ENCODE measurements at regions not wholly inside any gene's neighbourhood (a gene's known extent, or its start where the extent isn't known, plus 50 kb on each side); places are given as distances from the start of the nearest gene placed in this dataset.
A peak's percentile ranks its signal among the peaks of the same experiment; 100 is the strongest.

- DNase-seq (ENCODE audit: low spot score) (no peak), FAIRE-seq (no peak)
These were observed 391.7 kb upstream of the ADARB2 start for GRCh38 chr10:2128991-2129390.

GRCh38 chr10:2124135-2124534, 386.8 kb upstream of the ADARB2 start:
- no peak for DNase-seq (ENCODE audit: low spot score)
- FAIRE-seq, result no peak

GRCh38 chr10:2122431-2123124, 385.3 kb upstream of the ADARB2 start:
- peak; percentile 2 for DNase-seq (ENCODE audit: low spot score)

GRCh38 chr10:2121929-2122328, 384.6 kb upstream of the ADARB2 start:
- FAIRE-seq, result no peak
- DNase-seq (ENCODE audit: low spot score), result no peak

More at GRCh38 chr10:2122431-2123124, 385.3 kb upstream of the ADARB2 start:
- no peak for FAIRE-seq

GRCh38 chr10:2121315-2121714, 384.0 kb upstream of the ADARB2 start:
- no peak for DNase-seq (ENCODE audit: low spot score)
- no peak for FAIRE-seq

GRCh38 chr10:2120746-2121145, 383.4 kb upstream of the ADARB2 start:
- no peak for DNase-seq (ENCODE audit: low spot score)
- FAIRE-seq, result no peak

- FAIRE-seq (no peak), DNase-seq (ENCODE audit: low spot score) (no peak)
These were observed 382.0 kb upstream of the ADARB2 start for GRCh38 chr10:2119316-2119715.

GRCh38 chr10:2118201-2118600, 380.9 kb upstream of the ADARB2 start:
- FAIRE-seq (no peak), DNase-seq (ENCODE audit: low spot score) (no peak)

- FAIRE-seq, result no peak
These were observed 380.3 kb upstream of the ADARB2 start for GRCh38 chr10:2117641-2118040.

GRCh38 chr10:2111965-2112364, 374.6 kb upstream of the ADARB2 start:
- DNase-seq (ENCODE audit: low spot score) (peak; percentile 59), FAIRE-seq (no peak)

More at GRCh38 chr10:2117641-2118040, 380.3 kb upstream of the ADARB2 start:
- no peak for DNase-seq (ENCODE audit: low spot score)

GRCh38 chr10:2108496-2108895, 371.2 kb upstream of the ADARB2 start:
- FAIRE-seq, result no peak
- DNase-seq (ENCODE audit: low spot score), result no peak

GRCh38 chr10:2106641-2107040, 369.3 kb upstream of the ADARB2 start:
- DNase-seq (ENCODE audit: low spot score) (no peak), FAIRE-seq (no peak)

GRCh38 chr10:2099321-2099720, 362.0 kb upstream of the ADARB2 start:
- DNase-seq (ENCODE audit: low spot score), result no peak
- FAIRE-seq, result no peak

- FAIRE-seq (no peak), DNase-seq (ENCODE audit: low spot score) (no peak)
These were observed 360.6 kb upstream of the ADARB2 start for GRCh38 chr10:2097937-2098336.

- DNase-seq (ENCODE audit: low spot score) (no peak), FAIRE-seq (no peak)
These were observed 356.8 kb upstream of the ADARB2 start for GRCh38 chr10:2094171-2094570.

- DNase-seq (ENCODE audit: low spot score), result no peak
- FAIRE-seq, result no peak
These were observed 346.3 kb upstream of the ADARB2 start for GRCh38 chr10:2083591-2083990.

GRCh38 chr10:2081501-2081900, 344.2 kb upstream of the ADARB2 start:
- DNase-seq (ENCODE audit: low spot score) (no peak), FAIRE-seq (no peak)

GRCh38 chr10:2079603-2080078, 342.3 kb upstream of the ADARB2 start:
- DNase-seq (ENCODE audit: low spot score) (no peak), FAIRE-seq (no peak)

GRCh38 chr10:2077231-2077630, 339.9 kb upstream of the ADARB2 start:
- no peak for FAIRE-seq

GRCh38 chr10:2076528-2076927, 339.2 kb upstream of the ADARB2 start:
- DNase-seq (ENCODE audit: low spot score) (no peak), FAIRE-seq (no peak)

More at GRCh38 chr10:2077231-2077630, 339.9 kb upstream of the ADARB2 start:
- DNase-seq (ENCODE audit: low spot score), result no peak

GRCh38 chr10:2067015-2067414, 329.7 kb upstream of the ADARB2 start:
- DNase-seq (ENCODE audit: low spot score) (no peak), FAIRE-seq (no peak)

GRCh38 chr10:2054728-2055127, 317.4 kb upstream of the ADARB2 start:
- FAIRE-seq (no peak), DNase-seq (ENCODE audit: low spot score) (no peak)

- DNase-seq (ENCODE audit: low spot score), result no peak
- no peak for FAIRE-seq
These were observed 316.5 kb upstream of the ADARB2 start for GRCh38 chr10:2053805-2054204.

All from urothelium cell line (cell line).